A673 (cell line): ENCODE measurements at regions not wholly inside any gene's neighbourhood (a gene's known extent, or its start where the extent isn't known, plus 50 kb on each side); places are given as distances from the start of the nearest gene placed in this dataset.

Experiments
- BruUV-seq: library from RNA; stranded (reverse); fragments of 400-500 nt; replicated peaks from 2 replicates; lab custom pipeline; 2021; lab: Mats Ljungman, UMichigan
- CTCF ChIA-PET: fragments of 300-600 bp; sonication (Branson Sonifier 250); formaldehyde crosslinking; loops from one replicate; lab custom pipeline; 2022; ENCODE audit warnings: antibody characterized with exemption; lab: Charles Lee
- POLR2A ChIA-PET: fragments of 300-600 bp; sonication (Branson Sonifier 250); formaldehyde crosslinking; loops from one replicate; lab custom pipeline; 2022; ENCODE audit warnings: antibody characterized with exemption; ENCODE audit not compliant: low non-redundant PET; lab: Charles Lee
- DNase-seq: peaks from one replicate; pipeline ENCODE4 v3.0.0-alpha.2; 2015; ENCODE audit warnings: low spot score
- H3K27ac ChIP-seq: fragments of 200-600 bp; sonication (generic); 2 replicates; pipeline ENCODE4 v1.5.1; 2016; ENCODE audit warnings: mixed run types, low read depth, mild to moderate bottlenecking, mixed read lengths, antibody characterized with exemption, low read length; ENCODE audit not compliant: poor library complexity, severe bottlenecking
- H3K27me3 ChIP-seq: fragments of 200-600 bp; sonication (generic); replicated peaks from 2 replicates; pipeline ENCODE4 v1.6.1; 2017; ENCODE audit warnings: mixed run types, low read depth, mild to moderate bottlenecking, mixed read lengths, antibody characterized with exemption, low read length; ENCODE audit not compliant: insufficient read depth, poor library complexity
- H3K36me3 ChIP-seq: fragments of 200-600 bp; sonication (generic); 2 replicates; pipeline ENCODE4 v1.6.1; 2016; ENCODE audit warnings: mixed run types, mild to moderate bottlenecking, mixed read lengths, antibody characterized with exemption, low read length; ENCODE audit not compliant: insufficient read depth, poor library complexity, severe bottlenecking
- H3K4me1 ChIP-seq: fragments of 200-600 bp; sonication (generic); 2 replicates; pipeline ENCODE4 v1.6.1; 2017; ENCODE audit warnings: mixed run types, mild to moderate bottlenecking, mixed read lengths, antibody characterized with exemption, low read length; ENCODE audit not compliant: insufficient read depth, poor library complexity, severe bottlenecking
- H3K4me3 ChIP-seq: fragments of 200-600 bp; sonication (generic); 2 replicates; pipeline ENCODE4 v1.5.1; 2016; ENCODE audit warnings: low read depth, mixed run types, mild to moderate bottlenecking, mixed read lengths, low read length; ENCODE audit not compliant: poor library complexity, severe bottlenecking
- H3K9me3 ChIP-seq: fragments of 200-600 bp; sonication (generic); 2 replicates; pipeline ENCODE4 v1.6.1; 2016; ENCODE audit warnings: mixed run types, low read depth, mild to moderate bottlenecking, mixed read lengths, antibody characterized with exemption, low read length; ENCODE audit not compliant: poor library complexity, severe bottlenecking
- CTCF ChIP-seq: fragments of 300-800, 200-600 bp; sonication (generic); conservative IDR thresholded peaks from 2 replicates; pipeline ENCODE4 v1.5.1; 2017; ENCODE audit warnings: low read depth, mild to moderate bottlenecking, antibody characterized with exemption, low read length, moderate library complexity, mixed read lengths
- EZH2 ChIP-seq: fragments of 200-600 bp; sonication (generic); IDR thresholded peaks from 2 replicates; pipeline ENCODE4 v1.6.1; 2017; ENCODE audit warnings: borderline replicate concordance, low read depth, mild to moderate bottlenecking, mixed read lengths, antibody characterized with exemption, low read length; ENCODE audit not compliant: poor library complexity, severe bottlenecking
- intact Hi-C: fragments of 100-400 bp; cut with micrococcal nuclease; formaldehyde crosslinking; loops from one replicate; pipeline ENCODE4 v1.10.0; 2022; ENCODE audit not compliant: unreplicated experiment

- H3K36me3 ChIP-seq, result no peaks in the 10 kb centered on the region
- no peak overlapping the region for H3K4me3 ChIP-seq
- intact Hi-C loops, result no loop called here
- H3K4me1 ChIP-seq, result peaks cover 13% of the 10 kb centered on the region
- H3K27ac ChIP-seq, result no peak overlapping the region
- H3K27me3 ChIP-seq, result no peaks in the 10 kb centered on the region
- TF ChIP-seq EZH2 (no peak), CTCF (no peak)
- no peak for DNase-seq
- POLR2A ChIA-PET, result no interaction called here
- CTCF ChIA-PET, result no interaction called here
- BruUV-seq, result no TSS peak
- no peaks in the 10 kb centered on the region for H3K9me3 ChIP-seq
Observed at GRCh38 chr2:199685669-199686068, 165.3 kb downstream of the FTCDNL1 start.

- no peaks in the 10 kb centered on the region for H3K9me3 ChIP-seq
- intact Hi-C loops, result no loop called here
- no peak overlapping the region for H3K27ac ChIP-seq
- H3K27me3 ChIP-seq, result no peaks in the 10 kb centered on the region
- H3K36me3 ChIP-seq, result no peaks in the 10 kb centered on the region
- no TSS peak for BruUV-seq
- TF ChIP-seq CTCF (no peak), EZH2 (no peak)
- H3K4me1 ChIP-seq, result peaks cover 13% of the 10 kb centered on the region
- no peak for DNase-seq
- ChIA-PET CTCF (no interaction called here), POLR2A (no interaction called here)
- H3K4me3 ChIP-seq, result no peak overlapping the region
Observed at GRCh38 chr2:199684832-199685231, 166.2 kb downstream of the FTCDNL1 start.

- intact Hi-C loops, result no loop called here
- Histone ChIP-seq H3K36me3 (no peaks in the 10 kb centered on the region), H3K4me3 (no peak overlapping the region), H3K27ac (no peak overlapping the region), H3K4me1 (peaks cover 13% of the 10 kb centered on the region), H3K9me3 (no peaks in the 10 kb centered on the region), H3K27me3 (no peaks in the 10 kb centered on the region)
- BruUV-seq, result no TSS peak
- ChIA-PET POLR2A (no interaction called here), CTCF (no interaction called here)
- DNase-seq, result no peak
- TF ChIP-seq CTCF (peak; percentile 54), EZH2 (no peak)
Observed at GRCh38 chr2:199684168-199684567, 166.8 kb downstream of the FTCDNL1 start.

GRCh38 chr2:199682001-199682400, 169.0 kb downstream of the FTCDNL1 start:
- intact Hi-C loops, result no loop called here
- CTCF ChIA-PET, result no interaction called here
- Histone ChIP-seq H3K27ac (no peak overlapping the region), H3K36me3 (no peaks in the 10 kb centered on the region), H3K4me1 (peaks cover 9% of the 10 kb centered on the region), H3K4me3 (no peak overlapping the region), H3K9me3 (no peaks in the 10 kb centered on the region), H3K27me3 (no peaks in the 10 kb centered on the region)
- no peak for DNase-seq
- no TSS peak for BruUV-seq
- TF ChIP-seq CTCF (no peak), EZH2 (no peak)
- POLR2A ChIA-PET, result no interaction called here
